Fibroblast of mammary gland (primary cell): ENCODE measurements at regions not wholly inside any gene's neighbourhood (a gene's known extent, or its start where the extent isn't known, plus 50 kb on each side); places are given as distances from the start of the nearest gene placed in this dataset.

ENCODE experiments used
- DNase-seq: peaks from one replicate; pipeline ENCODE4 v3.0.0-alpha.2; 2010; ENCODE audit warnings: low read depth
- H3K4me3 ChIP-seq: 2 replicates; pipeline ENCODE4 v1.5.1; 2011; ENCODE audit warnings: low read depth, mild to moderate bottlenecking, low read length, moderate library complexity; ENCODE audit not compliant: control insufficient read depth
- TF ChIP-seq, protein P1 (sequence below): conservative IDR thresholded peaks from 2 replicates; pipeline ENCODE4 v1.5.1; 2011; ENCODE audit warnings: low read depth, low read length, inconsistent platforms; ENCODE audit not compliant: control insufficient read depth, insufficient read depth

DNA sequence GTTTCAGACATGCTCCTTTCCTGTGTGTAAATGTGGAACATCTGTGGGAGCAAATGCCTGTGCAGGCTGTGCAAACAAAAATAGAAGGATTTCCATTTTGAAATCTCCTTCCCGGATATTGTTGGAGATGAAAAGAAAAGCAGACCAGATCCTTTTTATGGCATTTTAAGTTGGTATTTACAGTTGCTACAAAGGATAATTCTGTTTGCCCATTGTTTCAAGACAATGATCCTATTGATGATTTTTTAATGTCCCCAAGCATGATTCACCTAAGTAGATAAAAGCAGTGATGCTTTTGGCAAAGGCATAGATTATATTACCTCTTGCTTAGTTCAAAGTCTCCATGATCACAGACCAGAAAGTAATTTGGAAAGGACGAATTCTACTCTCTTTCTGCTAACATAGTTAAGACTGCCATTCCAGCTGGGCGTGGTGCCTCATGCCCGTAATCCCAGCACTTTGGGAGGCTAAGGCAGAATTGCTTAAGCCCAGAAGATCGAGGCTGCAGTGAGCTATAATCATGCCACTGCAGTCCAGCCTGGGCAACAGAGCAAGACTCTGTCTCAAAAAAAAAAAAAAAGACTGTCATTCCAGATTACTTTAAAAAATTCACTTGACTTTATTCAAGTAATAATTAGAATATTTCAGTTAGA lies 209.6 kb upstream of the SLC39A10 start:
- no peak for DNase-seq
- TF ChIP-seq, protein P1, sequence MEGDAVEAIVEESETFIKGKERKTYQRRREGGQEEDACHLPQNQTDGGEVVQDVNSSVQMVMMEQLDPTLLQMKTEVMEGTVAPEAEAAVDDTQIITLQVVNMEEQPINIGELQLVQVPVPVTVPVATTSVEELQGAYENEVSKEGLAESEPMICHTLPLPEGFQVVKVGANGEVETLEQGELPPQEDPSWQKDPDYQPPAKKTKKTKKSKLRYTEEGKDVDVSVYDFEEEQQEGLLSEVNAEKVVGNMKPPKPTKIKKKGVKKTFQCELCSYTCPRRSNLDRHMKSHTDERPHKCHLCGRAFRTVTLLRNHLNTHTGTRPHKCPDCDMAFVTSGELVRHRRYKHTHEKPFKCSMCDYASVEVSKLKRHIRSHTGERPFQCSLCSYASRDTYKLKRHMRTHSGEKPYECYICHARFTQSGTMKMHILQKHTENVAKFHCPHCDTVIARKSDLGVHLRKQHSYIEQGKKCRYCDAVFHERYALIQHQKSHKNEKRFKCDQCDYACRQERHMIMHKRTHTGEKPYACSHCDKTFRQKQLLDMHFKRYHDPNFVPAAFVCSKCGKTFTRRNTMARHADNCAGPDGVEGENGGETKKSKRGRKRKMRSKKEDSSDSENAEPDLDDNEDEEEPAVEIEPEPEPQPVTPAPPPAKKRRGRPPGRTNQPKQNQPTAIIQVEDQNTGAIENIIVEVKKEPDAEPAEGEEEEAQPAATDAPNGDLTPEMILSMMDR = no peak
- no peak overlapping the region for H3K4me3 ChIP-seq

DNA sequence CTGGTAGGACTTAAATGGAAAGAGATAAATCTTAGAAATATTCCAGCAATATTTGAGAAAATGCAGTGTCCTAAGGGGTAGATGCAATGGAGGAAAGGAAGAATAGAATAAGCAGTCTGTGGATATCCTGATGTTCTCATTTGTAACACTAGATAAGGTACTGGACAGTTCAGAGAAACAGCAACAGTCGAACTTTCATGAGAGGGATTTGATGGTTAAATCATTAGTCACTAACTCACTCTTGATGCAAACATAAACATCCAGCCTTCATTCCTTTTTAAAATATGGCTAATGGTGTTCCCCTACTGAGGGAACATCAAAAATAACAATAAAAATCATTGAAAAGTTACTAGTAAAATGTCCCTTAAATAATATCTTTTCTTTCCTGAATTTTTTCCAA lies 211.4 kb upstream of the SLC39A10 start:
- TF ChIP-seq, protein P1 = no peak
- no peak overlapping the region for H3K4me3 ChIP-seq
- peak; percentile 3 for DNase-seq

DNA sequence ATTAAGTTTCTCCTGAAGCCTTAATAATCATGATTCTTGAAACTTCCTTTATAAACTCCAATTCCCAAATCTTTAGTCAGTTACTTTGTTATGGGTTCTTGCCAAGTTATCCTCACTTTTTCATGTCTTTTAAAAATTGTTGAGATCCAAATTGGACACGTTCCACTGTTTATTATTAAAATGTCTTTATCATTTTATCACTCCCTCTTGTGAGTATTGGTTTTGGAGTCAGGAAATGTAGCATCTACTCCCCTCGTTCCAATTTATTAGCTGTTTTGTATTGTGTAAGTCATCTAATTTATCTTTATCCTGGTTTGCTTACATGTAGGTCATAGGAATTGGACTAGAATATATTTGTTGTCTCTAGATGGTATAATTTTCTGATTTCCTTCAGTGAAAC lies 213.1 kb upstream of the SLC39A10 start:
- no peak for DNase-seq
- TF ChIP-seq, protein P1 = no peak
- H3K4me3 ChIP-seq = no peak overlapping the region

DNA sequence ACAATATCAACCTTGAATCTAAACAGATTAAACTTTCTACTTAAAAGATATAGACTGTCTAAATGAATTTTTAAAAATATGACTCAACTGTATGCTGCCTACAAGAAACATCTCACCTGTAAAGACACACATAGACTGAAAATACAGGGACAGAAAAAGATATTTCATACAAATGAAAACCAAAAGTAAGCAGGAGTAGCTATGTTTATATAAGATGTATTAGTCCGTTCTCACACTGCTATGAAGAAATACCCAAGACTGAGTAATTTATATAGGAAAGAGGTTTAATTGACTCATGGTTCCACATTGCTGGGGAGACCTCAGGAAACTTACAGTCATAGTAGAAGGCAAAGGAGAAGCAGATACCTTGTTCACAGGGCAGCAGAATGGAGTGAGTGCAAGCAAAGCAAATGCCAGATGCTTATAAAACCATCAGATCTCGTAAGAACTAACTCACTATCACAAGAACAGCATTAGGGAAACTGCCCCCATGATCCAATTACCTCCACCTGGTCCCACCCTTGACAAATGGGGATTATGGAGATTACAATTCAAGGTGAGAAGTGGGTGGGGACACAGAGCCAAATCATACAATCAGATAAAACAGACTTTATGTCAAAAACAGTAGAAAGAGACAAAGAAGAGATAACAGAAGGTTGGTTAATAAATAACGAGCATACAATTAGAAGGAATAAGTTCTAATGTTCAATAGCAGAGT lies 214.4 kb upstream of the SLC39A10 start:
- H3K4me3 ChIP-seq = no peak overlapping the region

DNA sequence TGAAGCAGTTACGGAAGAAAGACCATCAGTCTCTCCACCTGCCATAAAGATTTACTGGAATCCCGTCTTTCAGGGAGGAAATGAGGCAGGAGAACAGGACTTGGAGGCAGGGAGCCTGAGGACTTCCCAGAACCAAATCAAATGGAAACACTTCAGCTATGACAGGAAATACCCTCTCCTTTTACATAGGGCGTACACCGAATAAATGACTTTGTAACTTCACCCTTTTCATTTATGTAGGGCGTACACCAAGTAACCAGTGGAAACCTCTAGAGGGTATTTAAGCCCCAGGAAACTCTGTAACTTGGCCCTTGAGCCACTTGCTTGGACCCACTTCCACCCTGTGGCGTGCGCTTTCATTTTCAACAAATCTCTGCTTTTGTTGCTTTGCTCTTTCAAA lies 218.3 kb upstream of the SLC39A10 start:
- DNase-seq = no peak
- TF ChIP-seq, protein P1 = no peak
- no peak overlapping the region for H3K4me3 ChIP-seq

More for the DNA sequence above, 214.4 kb upstream of the SLC39A10 start:
- no peak for DNase-seq
- TF ChIP-seq, protein P1 = no peak

DNA sequence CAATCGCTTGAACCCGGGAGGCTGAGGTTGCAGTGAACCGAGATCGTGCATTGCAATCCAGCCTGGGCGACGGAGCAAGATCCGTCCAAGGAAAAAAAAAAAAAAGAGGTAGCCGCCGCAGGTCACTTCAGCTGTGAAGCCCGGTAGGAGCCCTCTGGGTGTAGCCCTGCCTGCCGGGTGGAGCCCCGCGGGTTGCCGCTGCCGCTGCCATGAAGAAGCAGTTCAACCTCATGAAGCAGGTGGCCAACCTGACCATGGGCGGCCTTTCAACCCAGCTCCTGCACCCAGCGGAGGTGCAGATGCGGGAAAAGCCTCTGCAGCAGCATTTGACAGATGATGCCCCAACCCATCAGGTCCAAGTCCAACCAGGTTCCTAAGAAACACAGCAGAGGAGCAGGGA lies 219.5 kb upstream of the SLC39A10 start:
- TF ChIP-seq, protein P1 = no peak

More for the DNA sequence above, 219.5 kb upstream of the SLC39A10 start:
- no peak for DNase-seq
- H3K4me3 ChIP-seq = no peak overlapping the region
